Fibroblast of lung (primary cell): ENCODE measurements at regions not wholly inside any gene's neighbourhood (a gene's known extent, or its start where the extent isn't known, plus 50 kb on each side); places are given as distances from the start of the nearest gene placed in this dataset.

ENCODE experiments used
- EZH2 ChIP-seq: IDR thresholded peaks from 2 replicates; pipeline ENCODE4 v1.5.1; 2012; ENCODE audit warnings: low read length, control low read depth, mild to moderate bottlenecking; ENCODE audit errors: missing control alignments
- TF ChIP-seq, protein P1 (sequence below), 2 donors: IDR thresholded peaks in 1 of 2; conservative IDR thresholded peaks in 1 of 2; 1 replicate in 1 of 2; 2 replicates in 1 of 2; pipeline ENCODE4 v1.5.1; 2011 to 2012; ENCODE audit warnings: low read length in 2 of 2, control low read depth in 1 of 2, inconsistent platforms in 1 of 2, low read depth in 1 of 2, mild to moderate bottlenecking in 1 of 2

DNA sequence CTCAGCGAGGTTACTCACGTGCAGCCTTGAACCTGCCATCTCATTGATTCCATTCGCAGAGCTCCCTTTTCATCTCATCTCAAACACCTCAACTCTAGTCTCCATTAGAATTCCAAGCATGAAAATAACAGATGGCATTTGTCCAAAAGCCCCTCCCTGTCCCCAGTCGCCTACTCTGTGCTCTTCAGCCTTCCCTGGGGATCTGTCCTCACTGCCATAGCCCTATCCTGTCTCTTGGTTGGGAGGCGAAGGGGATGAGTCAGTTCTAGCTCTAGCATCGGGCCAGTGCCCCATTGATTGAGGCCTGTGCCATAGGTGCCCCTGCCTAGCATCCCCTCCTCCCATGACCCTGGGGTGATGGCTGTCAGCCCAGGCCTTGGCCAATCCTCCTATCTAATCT is 134.0 kb upstream of the PJA1 start:
- TF ChIP-seq, protein P1, sequence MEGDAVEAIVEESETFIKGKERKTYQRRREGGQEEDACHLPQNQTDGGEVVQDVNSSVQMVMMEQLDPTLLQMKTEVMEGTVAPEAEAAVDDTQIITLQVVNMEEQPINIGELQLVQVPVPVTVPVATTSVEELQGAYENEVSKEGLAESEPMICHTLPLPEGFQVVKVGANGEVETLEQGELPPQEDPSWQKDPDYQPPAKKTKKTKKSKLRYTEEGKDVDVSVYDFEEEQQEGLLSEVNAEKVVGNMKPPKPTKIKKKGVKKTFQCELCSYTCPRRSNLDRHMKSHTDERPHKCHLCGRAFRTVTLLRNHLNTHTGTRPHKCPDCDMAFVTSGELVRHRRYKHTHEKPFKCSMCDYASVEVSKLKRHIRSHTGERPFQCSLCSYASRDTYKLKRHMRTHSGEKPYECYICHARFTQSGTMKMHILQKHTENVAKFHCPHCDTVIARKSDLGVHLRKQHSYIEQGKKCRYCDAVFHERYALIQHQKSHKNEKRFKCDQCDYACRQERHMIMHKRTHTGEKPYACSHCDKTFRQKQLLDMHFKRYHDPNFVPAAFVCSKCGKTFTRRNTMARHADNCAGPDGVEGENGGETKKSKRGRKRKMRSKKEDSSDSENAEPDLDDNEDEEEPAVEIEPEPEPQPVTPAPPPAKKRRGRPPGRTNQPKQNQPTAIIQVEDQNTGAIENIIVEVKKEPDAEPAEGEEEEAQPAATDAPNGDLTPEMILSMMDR (conservative IDR thresholded peaks at IDR 0.05 in 1 of 2, IDR thresholded peaks at IDR 0.05 in 1 of 2; ENCODE audit: low read depth in 1 of 2, low read length in 2 of 2), result no peak
- TF ChIP-seq EZH2, result no peak
